Keratinocyte (primary cell): ENCODE measurements at regions not wholly inside any gene's neighbourhood (a gene's known extent, or its start where the extent isn't known, plus 50 kb on each side); places are given as distances from the start of the nearest gene placed in this dataset.

Experiments used
- EZH2 ChIP-seq: IDR thresholded peaks from one replicate; pipeline ENCODE4 v1.6.1; 2012; ENCODE audit warnings: inconsistent platforms, mild to moderate bottlenecking, low read length, moderate library complexity
- TF ChIP-seq, protein P1 (sequence below), 3 experiments: IDR thresholded peaks in 1 of 3; conservative IDR thresholded peaks in 1 of 3; optimal IDR thresholded peaks in 1 of 3; 2 replicates in 2 of 3; 3 replicates in 1 of 3; pipeline versions ENCODE3 to v1.5.1; 2011; ENCODE audit warnings: low read length in 3 of 3, mild to moderate bottlenecking in 3 of 3, moderate library complexity in 2 of 3, control low read depth in 1 of 3, inconsistent platforms in 1 of 3; ENCODE audit not compliant: insufficient read depth in 2 of 3; ENCODE audit errors: extremely low read depth in 1 of 3

DNA sequence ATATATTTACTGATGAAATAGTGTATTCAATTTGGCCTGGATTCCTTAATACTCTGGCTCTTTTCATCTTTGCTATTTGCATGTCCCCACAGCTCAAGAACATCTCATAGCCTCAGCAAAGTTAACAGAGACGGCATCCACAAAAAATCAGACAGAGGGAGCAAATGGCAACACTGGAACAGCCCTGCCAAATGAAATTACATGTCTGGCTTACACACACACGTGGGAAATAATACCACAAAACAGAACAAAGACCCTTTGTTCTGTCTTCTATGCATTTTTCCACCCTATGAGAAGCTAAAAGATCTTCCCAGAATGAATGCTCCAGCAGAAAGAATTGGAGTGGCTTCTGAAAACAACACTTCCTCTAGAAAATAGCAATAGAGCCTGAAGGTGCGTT lies 139.5 kb downstream of the ALOX5 start:
- TF ChIP-seq, protein P1, sequence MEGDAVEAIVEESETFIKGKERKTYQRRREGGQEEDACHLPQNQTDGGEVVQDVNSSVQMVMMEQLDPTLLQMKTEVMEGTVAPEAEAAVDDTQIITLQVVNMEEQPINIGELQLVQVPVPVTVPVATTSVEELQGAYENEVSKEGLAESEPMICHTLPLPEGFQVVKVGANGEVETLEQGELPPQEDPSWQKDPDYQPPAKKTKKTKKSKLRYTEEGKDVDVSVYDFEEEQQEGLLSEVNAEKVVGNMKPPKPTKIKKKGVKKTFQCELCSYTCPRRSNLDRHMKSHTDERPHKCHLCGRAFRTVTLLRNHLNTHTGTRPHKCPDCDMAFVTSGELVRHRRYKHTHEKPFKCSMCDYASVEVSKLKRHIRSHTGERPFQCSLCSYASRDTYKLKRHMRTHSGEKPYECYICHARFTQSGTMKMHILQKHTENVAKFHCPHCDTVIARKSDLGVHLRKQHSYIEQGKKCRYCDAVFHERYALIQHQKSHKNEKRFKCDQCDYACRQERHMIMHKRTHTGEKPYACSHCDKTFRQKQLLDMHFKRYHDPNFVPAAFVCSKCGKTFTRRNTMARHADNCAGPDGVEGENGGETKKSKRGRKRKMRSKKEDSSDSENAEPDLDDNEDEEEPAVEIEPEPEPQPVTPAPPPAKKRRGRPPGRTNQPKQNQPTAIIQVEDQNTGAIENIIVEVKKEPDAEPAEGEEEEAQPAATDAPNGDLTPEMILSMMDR (optimal IDR thresholded peaks at IDR 0.05 in 1 of 3, IDR thresholded peaks at IDR 0.05 in 1 of 3, conservative IDR thresholded peaks at IDR 0.05 in 1 of 3; ENCODE audit: extremely low read depth in 1 of 3, insufficient read depth in 2 of 3, low read length in 3 of 3): no peak
- no peak for TF ChIP-seq EZH2
